ENCODE measurements at regions not wholly inside any gene's neighbourhood (a gene's known extent, or its start where the extent isn't known, plus 50 kb on each side); places are given as distances from the start of the nearest gene placed in this dataset.

DNA sequence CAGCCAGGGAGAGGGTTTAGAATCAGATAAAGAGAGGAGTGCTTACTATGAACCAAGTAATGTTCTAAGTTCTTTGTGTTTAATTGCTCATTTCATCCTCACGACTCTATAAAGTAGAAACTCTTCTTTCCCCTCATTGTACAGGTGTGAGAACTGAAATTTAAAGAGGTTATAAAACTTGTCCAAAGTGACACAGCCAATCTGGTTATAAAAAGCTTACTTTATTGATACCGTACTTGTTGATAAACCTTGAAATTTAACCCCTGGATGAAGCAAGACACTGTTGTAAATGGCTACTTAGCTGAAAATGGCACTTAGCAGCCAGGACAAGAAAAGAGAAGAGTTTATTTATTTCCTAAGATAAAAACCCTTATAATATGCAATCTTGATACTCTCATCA lies 702.4 kb downstream of the KCTD16 start:
- no peak overlapping the region for H3K4me3 ChIP-seq (ENCODE audit: control insufficient read depth, low read depth, low read length)
- TF ChIP-seq, protein P1, sequence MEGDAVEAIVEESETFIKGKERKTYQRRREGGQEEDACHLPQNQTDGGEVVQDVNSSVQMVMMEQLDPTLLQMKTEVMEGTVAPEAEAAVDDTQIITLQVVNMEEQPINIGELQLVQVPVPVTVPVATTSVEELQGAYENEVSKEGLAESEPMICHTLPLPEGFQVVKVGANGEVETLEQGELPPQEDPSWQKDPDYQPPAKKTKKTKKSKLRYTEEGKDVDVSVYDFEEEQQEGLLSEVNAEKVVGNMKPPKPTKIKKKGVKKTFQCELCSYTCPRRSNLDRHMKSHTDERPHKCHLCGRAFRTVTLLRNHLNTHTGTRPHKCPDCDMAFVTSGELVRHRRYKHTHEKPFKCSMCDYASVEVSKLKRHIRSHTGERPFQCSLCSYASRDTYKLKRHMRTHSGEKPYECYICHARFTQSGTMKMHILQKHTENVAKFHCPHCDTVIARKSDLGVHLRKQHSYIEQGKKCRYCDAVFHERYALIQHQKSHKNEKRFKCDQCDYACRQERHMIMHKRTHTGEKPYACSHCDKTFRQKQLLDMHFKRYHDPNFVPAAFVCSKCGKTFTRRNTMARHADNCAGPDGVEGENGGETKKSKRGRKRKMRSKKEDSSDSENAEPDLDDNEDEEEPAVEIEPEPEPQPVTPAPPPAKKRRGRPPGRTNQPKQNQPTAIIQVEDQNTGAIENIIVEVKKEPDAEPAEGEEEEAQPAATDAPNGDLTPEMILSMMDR (IDR thresholded peaks at IDR 0.05; ENCODE audit: control insufficient read depth, insufficient read depth, low read depth, low read length, missing control alignments) = no peak
- DNase-seq (ENCODE audit: low read depth) = no peak

DNA sequence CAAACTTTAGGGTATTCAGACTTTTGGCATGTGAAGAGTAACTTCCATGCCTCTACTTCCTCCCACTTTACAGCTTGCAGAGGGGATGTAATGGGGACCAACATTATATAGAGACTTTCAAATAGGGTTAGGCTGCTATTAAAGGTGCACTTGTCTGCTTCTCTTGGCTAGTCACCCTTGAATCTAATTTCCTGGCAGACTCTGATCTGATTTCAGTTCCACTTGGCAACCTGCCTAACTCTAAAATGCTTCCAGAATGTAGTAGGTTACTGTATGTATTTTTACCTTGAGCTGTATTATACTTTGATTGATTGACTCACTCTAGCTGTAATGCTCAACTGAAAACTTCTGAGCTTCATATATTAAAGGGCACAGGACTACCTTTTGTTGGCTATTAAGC lies 693.4 kb downstream of the KCTD16 start:
- no peak for DNase-seq (ENCODE audit: low read depth)

DNA sequence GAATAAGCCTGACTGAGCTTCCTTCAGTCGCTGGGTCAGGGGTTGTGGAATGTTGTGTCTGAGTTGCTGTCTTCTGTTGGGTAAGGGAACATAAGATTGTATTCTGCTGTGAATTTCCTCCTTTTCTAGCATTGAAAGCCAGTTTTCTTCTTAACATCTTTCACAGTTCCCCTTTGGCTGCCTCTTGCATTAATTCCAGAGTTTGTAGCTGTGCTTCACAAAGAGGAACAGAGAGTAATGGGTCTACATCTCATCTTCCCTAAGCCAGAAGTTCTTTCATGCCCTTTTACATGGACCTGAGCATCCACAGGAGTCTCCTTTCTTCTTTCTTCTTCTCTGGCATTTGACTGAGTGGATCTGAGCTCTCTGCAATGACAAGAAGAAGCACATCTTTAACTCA lies 686.8 kb downstream of the KCTD16 start:
- TF ChIP-seq, protein P1 (IDR thresholded peaks at IDR 0.05; ENCODE audit: control insufficient read depth, insufficient read depth, low read depth, low read length, missing control alignments) = no peak
- no peak for DNase-seq (ENCODE audit: low read depth)
- no peak overlapping the region for H3K4me3 ChIP-seq (ENCODE audit: control insufficient read depth, low read depth, low read length)

More for the DNA sequence above, 693.4 kb downstream of the KCTD16 start:
- TF ChIP-seq, protein P1 (IDR thresholded peaks at IDR 0.05; ENCODE audit: control insufficient read depth, insufficient read depth, low read depth, low read length, missing control alignments) = no peak
- no peak overlapping the region for H3K4me3 ChIP-seq (ENCODE audit: control insufficient read depth, low read depth, low read length)

DNA sequence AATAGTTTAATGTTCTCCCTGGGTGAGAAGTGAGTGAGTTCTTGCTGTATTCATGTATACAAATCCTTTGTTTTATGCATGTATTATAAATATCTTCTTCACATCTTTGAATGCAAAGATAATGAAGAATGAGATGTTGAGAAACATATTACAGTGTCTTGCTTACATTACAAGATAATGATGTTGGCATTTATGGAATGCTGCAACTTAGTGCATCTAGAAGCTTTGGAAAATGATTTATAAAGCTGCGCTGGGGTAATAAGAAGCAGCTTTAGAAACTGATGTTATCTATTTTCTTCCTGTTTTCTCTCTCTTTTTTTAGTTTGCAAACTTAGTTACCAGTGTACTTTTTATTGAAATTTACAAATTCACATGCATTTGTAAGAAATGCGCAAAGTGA lies 673.4 kb downstream of the KCTD16 start:
- no peak overlapping the region for H3K4me3 ChIP-seq (ENCODE audit: control insufficient read depth, low read depth, low read length)
- TF ChIP-seq, protein P1 (IDR thresholded peaks at IDR 0.05; ENCODE audit: control insufficient read depth, insufficient read depth, low read depth, low read length, missing control alignments) = no peak
- no peak for DNase-seq (ENCODE audit: low read depth)

DNA sequence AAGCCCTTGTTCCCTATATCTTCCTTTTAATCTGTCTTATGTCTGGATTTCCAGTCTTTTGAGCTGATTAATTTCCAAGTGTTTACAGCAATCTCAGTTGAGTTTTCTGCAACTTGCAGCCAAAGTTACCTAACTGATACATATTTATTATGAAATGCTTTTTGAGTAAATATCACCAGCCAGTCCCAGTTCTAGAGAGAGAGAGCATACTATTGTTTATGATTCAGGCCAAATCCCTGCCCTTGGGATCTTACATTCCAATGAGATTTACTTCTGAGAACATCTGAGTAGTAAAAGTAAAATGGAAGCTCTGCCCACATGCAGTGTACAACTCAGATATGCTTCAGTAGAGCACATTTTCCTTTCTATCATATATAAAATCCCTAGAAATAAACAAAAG lies 661.7 kb downstream of the KCTD16 start:
- TF ChIP-seq, protein P1 (IDR thresholded peaks at IDR 0.05; ENCODE audit: control insufficient read depth, insufficient read depth, low read depth, low read length, missing control alignments) = no peak
- DNase-seq (ENCODE audit: low read depth) = no peak

DNA sequence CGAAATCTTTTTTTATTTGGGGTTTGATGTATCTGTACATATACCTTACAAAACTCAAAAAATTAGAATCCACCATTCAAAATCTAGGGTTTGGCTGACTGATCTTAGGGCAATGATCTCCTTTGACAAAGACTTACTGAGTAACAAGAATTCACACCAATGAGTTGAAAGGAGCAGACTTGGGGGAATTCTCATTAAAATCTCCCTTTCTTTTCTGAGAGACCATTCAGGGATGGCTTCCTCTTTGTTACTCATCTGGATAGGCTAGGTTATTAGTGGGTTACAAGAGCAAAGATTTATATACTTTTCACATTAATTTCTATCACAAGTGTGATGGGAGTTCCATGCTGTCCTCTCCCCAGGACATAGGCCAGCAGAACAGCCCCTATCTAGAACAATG lies 661.0 kb downstream of the KCTD16 start:
- no peak overlapping the region for H3K4me3 ChIP-seq (ENCODE audit: control insufficient read depth, low read depth, low read length)
- TF ChIP-seq, protein P1 (IDR thresholded peaks at IDR 0.05; ENCODE audit: control insufficient read depth, insufficient read depth, low read depth, low read length, missing control alignments) = no peak
- DNase-seq (ENCODE audit: low read depth) = no peak

More for the DNA sequence above, 661.7 kb downstream of the KCTD16 start:
- no peak overlapping the region for H3K4me3 ChIP-seq (ENCODE audit: control insufficient read depth, low read depth, low read length)

DNA sequence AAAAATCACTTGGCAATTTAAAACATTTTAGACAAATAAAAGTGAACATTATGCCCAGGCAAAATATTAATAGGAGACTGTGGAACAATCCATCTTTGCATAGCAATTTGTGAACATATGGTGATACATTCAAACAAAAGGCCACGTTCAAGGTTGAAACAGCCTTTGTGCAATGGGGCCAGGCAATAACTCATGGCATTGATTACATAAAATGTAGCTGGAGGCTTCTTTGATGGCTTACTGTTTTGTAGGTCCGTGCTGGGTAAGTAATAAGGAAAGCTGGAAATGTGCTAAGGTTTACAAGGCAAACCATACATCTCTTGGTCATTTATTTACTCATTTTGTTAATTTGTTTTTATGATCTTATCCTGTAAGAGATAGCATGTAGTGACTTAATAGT lies 651.8 kb downstream of the KCTD16 start:
- TF ChIP-seq, protein P1 (IDR thresholded peaks at IDR 0.05; ENCODE audit: control insufficient read depth, insufficient read depth, low read depth, low read length, missing control alignments) = no peak

More for the DNA sequence above, 651.8 kb downstream of the KCTD16 start:
- DNase-seq (ENCODE audit: low read depth) = no peak
- no peak overlapping the region for H3K4me3 ChIP-seq (ENCODE audit: control insufficient read depth, low read depth, low read length)

Data from AG09309 (cell line).